ENCODE measurements at regions not wholly inside any gene's neighbourhood (a gene's known extent, or its start where the extent isn't known, plus 50 kb on each side); places are given as distances from the start of the nearest gene placed in this dataset.
A peak's percentile ranks its signal among the peaks of the same experiment; 100 is the strongest.

- Histone ChIP-seq H2AFZ (replicated peaks) (no peak overlapping the region), H3K9me3 (ENCODE audit: low read depth) (no peaks in the 10 kb centered on the region), H3K4me2 (no peak overlapping the region), H3K27ac (no peak overlapping the region), H3F3A (ENCODE audit: low read depth) (peaks cover 12% of the 10 kb centered on the region), H3K27me3 (no peaks in the 10 kb centered on the region), H3K9ac (no peak overlapping the region), H4K20me1 (ENCODE audit: low read depth) (no peaks in the 10 kb centered on the region), H3K4me1 (no peaks in the 10 kb centered on the region), H3K4me3 (no peak overlapping the region), H3K36me3 (no peaks in the 10 kb centered on the region), H3K79me2 (ENCODE audit: low read depth) (no peaks in the 10 kb centered on the region)
- no peak overlapping the region for H3K4me3 Mint-ChIP-seq
- peaks cover 22% of the 10 kb centered on the region for H3K27me3 Mint-ChIP-seq (ENCODE audit: insufficient read depth, low read depth)
- no peak for DNase-seq (ENCODE audit: low spot score)
- TF ChIP-seq EZH2 (IDR thresholded peaks at IDR 0.05) (no peak), EZH2phosphoT487 (IDR thresholded peaks at IDR 0.05) (no peak), CTCF (IDR thresholded peaks at IDR 0.05) (no peak)
- H3K4me1 Mint-ChIP-seq: peaks cover 18% of the 10 kb centered on the region
- H3K27ac Mint-ChIP-seq: peak overlapping the region; percentile 7
- no peaks in the 10 kb centered on the region for H3K36me3 Mint-ChIP-seq
- H3K9me3 Mint-ChIP-seq: peaks cover 5% of the 10 kb centered on the region
Measured at GRCh38 chrX:459611-460010, 72.9 kb upstream of the PPP2R3B start.

GRCh38 chrX:460116-460515 lies 73.4 kb upstream of the PPP2R3B start:
- Mint-ChIP-seq H3K27ac (peak overlapping the region; percentile 7), H3K4me1 (peaks cover 18% of the 10 kb centered on the region), H3K9me3 (peaks cover 5% of the 10 kb centered on the region), H3K36me3 (no peaks in the 10 kb centered on the region), H3K4me3 (no peak overlapping the region), H3K27me3 (ENCODE audit: insufficient read depth, low read depth) (peaks cover 22% of the 10 kb centered on the region)
- Histone ChIP-seq H3K4me2 (no peak overlapping the region), H3K27me3 (no peaks in the 10 kb centered on the region), H3K36me3 (no peaks in the 10 kb centered on the region), H3F3A (ENCODE audit: low read depth) (peaks cover 12% of the 10 kb centered on the region), H3K4me3 (no peak overlapping the region), H3K9me3 (ENCODE audit: low read depth) (no peaks in the 10 kb centered on the region), H2AFZ (replicated peaks) (no peak overlapping the region), H3K79me2 (ENCODE audit: low read depth) (no peaks in the 10 kb centered on the region), H3K9ac (no peak overlapping the region), H4K20me1 (ENCODE audit: low read depth) (no peaks in the 10 kb centered on the region), H3K4me1 (no peaks in the 10 kb centered on the region), H3K27ac (no peak overlapping the region)
- DNase-seq (ENCODE audit: low spot score): no peak
- TF ChIP-seq EZH2 (IDR thresholded peaks at IDR 0.05) (no peak), CTCF (IDR thresholded peaks at IDR 0.05) (no peak), EZH2phosphoT487 (IDR thresholded peaks at IDR 0.05) (no peak)

- TF ChIP-seq EZH2phosphoT487 (IDR thresholded peaks at IDR 0.05) (no peak), CTCF (IDR thresholded peaks at IDR 0.05) (no peak), EZH2 (IDR thresholded peaks at IDR 0.05) (no peak)
- no peak overlapping the region for H3K27ac Mint-ChIP-seq
- Histone ChIP-seq H3K79me2 (ENCODE audit: low read depth) (no peaks in the 10 kb centered on the region), H3K9me3 (ENCODE audit: low read depth) (no peaks in the 10 kb centered on the region), H3F3A (ENCODE audit: low read depth) (peaks cover 12% of the 10 kb centered on the region), H3K27ac (no peak overlapping the region), H3K9ac (no peak overlapping the region), H3K36me3 (no peaks in the 10 kb centered on the region), H3K4me1 (no peaks in the 10 kb centered on the region), H2AFZ (replicated peaks) (no peak overlapping the region), H4K20me1 (ENCODE audit: low read depth) (no peaks in the 10 kb centered on the region), H3K4me2 (no peak overlapping the region), H3K4me3 (no peak overlapping the region), H3K27me3 (no peaks in the 10 kb centered on the region)
- peaks cover 18% of the 10 kb centered on the region for H3K4me1 Mint-ChIP-seq
- peaks cover 5% of the 10 kb centered on the region for H3K9me3 Mint-ChIP-seq
- peak overlapping the region; percentile 6 for H3K4me3 Mint-ChIP-seq
- H3K27me3 Mint-ChIP-seq (ENCODE audit: insufficient read depth, low read depth): peaks cover 22% of the 10 kb centered on the region
- no peaks in the 10 kb centered on the region for H3K36me3 Mint-ChIP-seq
- DNase-seq (ENCODE audit: low spot score): no peak
Measured at GRCh38 chrX:460823-461640, 74.3 kb upstream of the PPP2R3B start.

Measured in neural progenitor cell (in vitro differentiated cells).